ENCODE measurements at regions not wholly inside any gene's neighbourhood (a gene's known extent, or its start where the extent isn't known, plus 50 kb on each side); places are given as distances from the start of the nearest gene placed in this dataset.
"Not testable (repeated sequence)": the region's sequence is repeated elsewhere in the genome, so short reads cannot be mapped to it uniquely, and the experiment has no call there.

GRCh38 chr7:19339512-19339911, 194.3 kb upstream of the FERD3L start (continued):
- no peak for TF ChIP-seq AR (CRISPR knock-in tag; IDR thresholded peaks at IDR 0.05)
- TF ChIP-seq, protein P1, sequence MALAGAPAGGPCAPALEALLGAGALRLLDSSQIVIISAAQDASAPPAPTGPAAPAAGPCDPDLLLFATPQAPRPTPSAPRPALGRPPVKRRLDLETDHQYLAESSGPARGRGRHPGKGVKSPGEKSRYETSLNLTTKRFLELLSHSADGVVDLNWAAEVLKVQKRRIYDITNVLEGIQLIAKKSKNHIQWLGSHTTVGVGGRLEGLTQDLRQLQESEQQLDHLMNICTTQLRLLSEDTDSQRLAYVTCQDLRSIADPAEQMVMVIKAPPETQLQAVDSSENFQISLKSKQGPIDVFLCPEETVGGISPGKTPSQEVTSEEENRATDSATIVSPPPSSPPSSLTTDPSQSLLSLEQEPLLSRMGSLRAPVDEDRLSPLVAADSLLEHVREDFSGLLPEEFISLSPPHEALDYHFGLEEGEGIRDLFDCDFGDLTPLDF (CRISPR knock-in tag; IDR thresholded peaks at IDR 0.05), result no peak

DNA sequence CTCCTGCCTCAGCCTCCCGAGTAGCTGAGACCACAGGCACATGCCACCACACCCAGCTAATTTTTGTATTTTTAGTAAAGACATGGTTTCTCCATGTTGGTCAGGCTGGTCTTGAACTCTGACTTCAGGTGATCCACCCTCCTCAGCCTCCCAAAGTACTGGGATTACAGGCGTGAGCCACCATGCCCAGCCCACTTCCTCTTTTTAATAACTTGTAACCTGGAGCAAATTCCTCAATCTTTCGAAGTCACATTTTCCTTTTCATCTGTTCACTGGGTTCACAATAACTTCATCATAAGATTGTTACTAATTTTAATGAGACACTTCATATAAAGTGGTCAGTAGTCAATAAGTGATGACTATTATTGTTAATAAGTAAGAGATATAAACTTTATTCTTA, 193.3 kb upstream of the FERD3L start:
- H3K27ac Mint-ChIP-seq; H3K9me3 Mint-ChIP-seq; POLR2A ChIA-PET; H3K36me3 Mint-ChIP-seq; DNase-seq (ENCODE audit: low spot score); H3K4me3 Mint-ChIP-seq; ATAC-seq; H3K27me3 Mint-ChIP-seq (ENCODE audit: low read depth); CTCF ChIA-PET: not testable (repeated sequence)
- H3K4me1 Mint-ChIP-seq, result peaks cover 11% of the 10 kb centered on the region

- no peak overlapping the region for H3K4me3 Mint-ChIP-seq
- H3K4me1 Mint-ChIP-seq, result peaks cover 11% of the 10 kb centered on the region
- no peaks in the 10 kb centered on the region for H3K27me3 Mint-ChIP-seq (ENCODE audit: low read depth)
- H3K27ac Mint-ChIP-seq, result no peak overlapping the region
- CTCF ChIA-PET, result no interaction called here
- peaks cover 5% of the 10 kb centered on the region; the same call in 1 of the 2 replicates for H3K36me3 Mint-ChIP-seq
- POLR2A ChIA-PET, result no interaction called here
- H3K9me3 Mint-ChIP-seq, result peaks cover 5% of the 10 kb centered on the region
- DNase-seq (ENCODE audit: low spot score), result no peak
- TF ChIP-seq GABPB1 (CRISPR knock-in tag; IDR thresholded peaks at IDR 0.05) (no peak), ZNF232 (CRISPR knock-in tag; IDR thresholded peaks at IDR 0.05) (no peak)
- no peak for ATAC-seq
Measured at GRCh38 chr7:19336836-19337383, 191.7 kb upstream of the FERD3L start.

GRCh38 chr7:19333706-19334105, 188.5 kb upstream of the FERD3L start:
- ATAC-seq (no peak), DNase-seq (ENCODE audit: low spot score) (no peak)
- TF ChIP-seq, protein P2, sequence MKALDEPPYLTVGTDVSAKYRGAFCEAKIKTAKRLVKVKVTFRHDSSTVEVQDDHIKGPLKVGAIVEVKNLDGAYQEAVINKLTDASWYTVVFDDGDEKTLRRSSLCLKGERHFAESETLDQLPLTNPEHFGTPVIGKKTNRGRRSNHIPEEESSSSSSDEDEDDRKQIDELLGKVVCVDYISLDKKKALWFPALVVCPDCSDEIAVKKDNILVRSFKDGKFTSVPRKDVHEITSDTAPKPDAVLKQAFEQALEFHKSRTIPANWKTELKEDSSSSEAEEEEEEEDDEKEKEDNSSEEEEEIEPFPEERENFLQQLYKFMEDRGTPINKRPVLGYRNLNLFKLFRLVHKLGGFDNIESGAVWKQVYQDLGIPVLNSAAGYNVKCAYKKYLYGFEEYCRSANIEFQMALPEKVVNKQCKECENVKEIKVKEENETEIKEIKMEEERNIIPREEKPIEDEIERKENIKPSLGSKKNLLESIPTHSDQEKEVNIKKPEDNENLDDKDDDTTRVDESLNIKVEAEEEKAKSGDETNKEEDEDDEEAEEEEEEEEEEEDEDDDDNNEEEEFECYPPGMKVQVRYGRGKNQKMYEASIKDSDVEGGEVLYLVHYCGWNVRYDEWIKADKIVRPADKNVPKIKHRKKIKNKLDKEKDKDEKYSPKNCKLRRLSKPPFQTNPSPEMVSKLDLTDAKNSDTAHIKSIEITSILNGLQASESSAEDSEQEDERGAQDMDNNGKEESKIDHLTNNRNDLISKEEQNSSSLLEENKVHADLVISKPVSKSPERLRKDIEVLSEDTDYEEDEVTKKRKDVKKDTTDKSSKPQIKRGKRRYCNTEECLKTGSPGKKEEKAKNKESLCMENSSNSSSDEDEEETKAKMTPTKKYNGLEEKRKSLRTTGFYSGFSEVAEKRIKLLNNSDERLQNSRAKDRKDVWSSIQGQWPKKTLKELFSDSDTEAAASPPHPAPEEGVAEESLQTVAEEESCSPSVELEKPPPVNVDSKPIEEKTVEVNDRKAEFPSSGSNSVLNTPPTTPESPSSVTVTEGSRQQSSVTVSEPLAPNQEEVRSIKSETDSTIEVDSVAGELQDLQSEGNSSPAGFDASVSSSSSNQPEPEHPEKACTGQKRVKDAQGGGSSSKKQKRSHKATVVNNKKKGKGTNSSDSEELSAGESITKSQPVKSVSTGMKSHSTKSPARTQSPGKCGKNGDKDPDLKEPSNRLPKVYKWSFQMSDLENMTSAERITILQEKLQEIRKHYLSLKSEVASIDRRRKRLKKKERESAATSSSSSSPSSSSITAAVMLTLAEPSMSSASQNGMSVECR (CRISPR knock-in tag; IDR thresholded peaks at IDR 0.05; ENCODE audit: borderline replicate concordance), result no peak
- no peak for TF ChIP-seq NR1H2 (CRISPR knock-in tag; IDR thresholded peaks at IDR 0.05)
- no peak for TF ChIP-seq CREM (CRISPR knock-in tag; IDR thresholded peaks at IDR 0.05)
- no peak for TF ChIP-seq ZNF281 (CRISPR knock-in tag; IDR thresholded peaks at IDR 0.05)
- TF ChIP-seq FOXJ3 (CRISPR knock-in tag; IDR thresholded peaks at IDR 0.05; ENCODE audit: borderline replicate concordance), result no peak
- CTCF ChIA-PET, result interaction anchor here (0.6 kb wide), 1 partner anchor 158 kb away, joined by 4 read pairs; no protein-coding TSS in a partner anchor
- Mint-ChIP-seq H3K4me1 (peaks cover 4% of the 10 kb centered on the region), H3K36me3 (no peaks in the 10 kb centered on the region), H3K4me3 (no peak overlapping the region), H3K27me3 (ENCODE audit: low read depth) (no peaks in the 10 kb centered on the region), H3K9me3 (no peaks in the 10 kb centered on the region), H3K27ac (no peak overlapping the region)
- POLR2A ChIA-PET, result no interaction called here
